LHCN-M2 (cell line): ENCODE measurements at regions not wholly inside any gene's neighbourhood (a gene's known extent, or its start where the extent isn't known, plus 50 kb on each side); places are given as distances from the start of the nearest gene placed in this dataset.
"Not testable (repeated sequence)": the region's sequence is repeated elsewhere in the genome, so short reads cannot be mapped to it uniquely, and the experiment has no call there.

Experiments
- DNase-seq: peaks from one replicate; pipeline ENCODE4 v3.0.0-alpha.2; 2012; ENCODE audit warnings: low read depth

DNA sequence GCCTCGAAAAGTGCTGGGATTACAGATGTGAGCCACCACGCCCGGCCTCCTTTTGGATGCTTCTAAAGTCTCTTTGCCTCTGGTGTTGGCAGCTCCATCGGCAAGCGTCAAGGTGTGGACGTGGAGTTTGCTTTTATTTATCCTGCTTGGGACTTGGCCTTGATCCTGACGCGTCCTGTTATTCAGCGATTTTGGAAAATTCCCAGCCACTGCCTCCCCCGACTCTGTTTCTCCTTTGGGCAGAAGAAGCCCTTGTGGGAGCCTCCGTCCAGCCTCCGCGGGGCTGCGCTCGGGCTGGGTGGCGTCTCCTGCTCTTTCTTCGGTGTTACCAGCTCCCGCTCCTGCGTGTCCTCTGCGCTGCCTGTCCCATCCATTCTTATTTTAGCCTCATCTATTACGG lies 151.7 kb downstream of the TMEM121 start:
- not testable (repeated sequence) for DNase-seq

DNA sequence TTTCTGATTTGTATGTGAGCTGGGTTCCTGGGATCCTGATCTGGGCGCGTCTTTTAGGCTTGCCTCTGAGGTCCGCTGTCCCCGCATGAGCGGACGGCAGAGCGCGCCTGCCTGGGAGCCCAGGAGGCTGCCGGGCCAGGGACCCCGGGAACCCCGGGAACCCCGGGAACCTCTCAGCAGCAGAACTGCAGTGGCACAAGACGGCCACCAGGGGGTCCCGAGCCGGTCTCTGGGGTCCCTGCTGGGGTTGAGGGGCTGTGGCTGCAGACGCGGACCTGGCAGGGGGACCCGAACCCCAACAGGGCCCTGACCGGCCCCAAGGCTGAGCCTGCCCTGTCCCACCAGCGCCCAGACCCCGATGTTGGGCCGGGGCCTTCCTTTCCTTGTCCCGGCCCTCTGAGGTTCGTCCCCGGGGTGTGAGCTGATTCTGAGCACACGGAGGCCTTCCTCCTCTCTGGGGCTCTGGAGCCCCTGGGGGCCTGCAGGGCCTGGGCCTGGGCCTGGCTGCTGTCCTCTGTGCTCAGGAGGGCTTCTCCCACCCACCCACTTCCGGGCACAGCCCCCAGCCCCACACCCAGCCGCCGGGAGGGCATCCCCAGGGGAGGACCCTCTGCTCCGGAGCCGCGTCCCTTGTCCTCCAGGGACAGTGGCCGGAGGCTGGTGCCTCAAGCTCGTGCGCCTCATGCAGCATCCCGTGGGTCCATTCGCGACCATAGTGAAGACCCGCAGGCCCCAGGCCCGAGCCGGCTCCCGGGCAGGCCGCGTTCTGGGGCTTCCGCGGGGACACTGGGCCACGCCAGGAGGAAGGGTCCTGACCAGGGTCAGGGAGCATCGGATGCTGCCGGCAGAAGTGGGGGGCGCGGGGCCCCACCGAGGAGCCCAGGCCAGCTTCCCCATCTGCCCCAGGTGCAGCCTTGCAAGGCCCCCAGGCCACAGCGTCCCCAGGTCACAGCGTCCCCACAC lies 152.9 kb downstream of the TMEM121 start:
- not testable (repeated sequence) for DNase-seq

DNA sequence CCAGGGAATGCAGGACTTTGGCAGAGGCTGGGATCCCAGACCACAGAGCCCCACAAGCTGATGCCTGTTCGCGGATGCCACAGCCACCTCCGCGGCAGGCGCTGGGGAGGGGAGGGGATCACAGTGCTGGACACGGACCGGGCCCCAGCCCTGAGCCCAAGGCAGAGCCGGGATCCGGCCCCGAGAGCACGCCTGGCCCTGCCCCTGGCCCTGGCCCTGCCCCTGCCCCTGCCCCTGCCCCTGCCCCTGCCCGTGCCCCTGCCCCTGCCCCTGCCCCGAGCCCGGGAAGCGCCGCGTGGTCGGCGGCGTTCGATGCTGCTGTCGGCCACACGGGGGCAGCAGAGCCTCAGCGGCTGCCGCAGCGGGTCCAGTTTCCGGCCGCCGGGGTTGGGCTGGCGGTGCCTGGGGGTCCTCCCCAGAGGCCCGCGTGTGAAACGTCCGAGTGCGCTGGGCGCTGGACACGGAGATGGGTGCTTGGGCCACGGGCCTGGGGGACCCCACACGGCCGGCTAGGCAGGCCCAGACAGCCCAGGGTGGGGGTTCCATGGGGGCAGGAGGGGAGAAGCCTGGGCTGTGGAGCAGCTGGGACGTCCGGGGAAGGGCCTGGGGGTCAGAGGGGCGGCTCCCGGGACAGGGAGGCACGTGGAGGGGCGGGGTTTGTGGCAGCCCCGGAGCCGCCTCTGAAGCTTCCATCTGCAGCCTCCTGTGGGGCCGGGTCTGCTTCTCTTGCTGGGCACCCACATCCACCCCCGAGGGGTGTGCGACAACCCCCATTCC lies 153.8 kb downstream of the TMEM121 start:
- DNase-seq, result not testable (repeated sequence)

- not testable (repeated sequence) for DNase-seq
Measured at GRCh38 chr14:105680736-105681098, 154.3 kb downstream of the TMEM121 start.

DNA sequence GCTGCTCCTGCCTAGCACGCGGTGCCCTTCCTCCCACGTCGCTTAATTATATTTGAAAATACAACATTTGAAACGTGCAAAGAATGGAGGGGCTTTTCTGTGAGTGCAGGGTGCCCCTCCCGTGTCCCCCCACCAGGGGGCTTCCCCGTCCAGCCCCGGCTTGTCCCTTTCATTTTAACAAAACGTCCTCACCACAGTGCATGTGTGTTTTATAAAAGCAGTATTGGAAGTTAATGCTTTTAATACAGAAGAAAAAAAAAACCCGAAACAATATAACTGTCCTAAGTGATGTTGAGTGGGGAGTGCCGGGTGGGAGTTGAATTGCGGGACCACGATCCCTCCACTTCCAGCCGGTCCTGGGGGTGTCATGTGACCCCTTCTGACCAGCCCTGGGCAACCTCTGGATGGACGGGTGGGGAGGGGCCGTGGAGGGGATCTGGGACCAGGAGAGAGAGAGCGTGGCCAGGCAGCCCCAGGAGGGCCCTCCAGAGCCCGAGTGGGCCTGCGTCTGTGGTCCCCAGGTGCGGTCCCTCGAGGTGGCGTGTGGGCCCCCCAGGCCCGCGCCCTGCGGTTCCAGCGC lies 155.3 kb downstream of the TMEM121 start:
- not testable (repeated sequence) for DNase-seq

DNA sequence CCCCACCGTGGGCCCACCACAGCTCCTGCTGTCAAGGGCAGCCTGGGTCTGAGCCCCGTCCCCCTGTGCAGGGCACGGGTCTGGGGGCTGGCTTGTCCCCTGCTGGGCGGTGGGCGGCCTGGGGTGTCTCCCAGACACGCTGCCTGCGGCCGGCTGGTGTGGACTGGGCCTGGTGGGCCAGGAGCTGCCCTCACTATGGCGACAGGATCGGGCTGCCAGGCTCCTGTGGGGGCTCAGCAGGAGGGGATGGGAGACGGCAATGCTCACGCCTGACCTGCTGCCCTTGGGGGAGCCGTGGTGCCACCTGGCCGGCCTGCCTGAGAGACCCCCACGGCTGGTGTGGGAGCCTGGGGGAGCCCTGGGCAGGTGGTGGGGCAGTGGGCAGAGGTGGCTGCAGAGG lies 156.1 kb downstream of the TMEM121 start:
- not testable (repeated sequence) for DNase-seq

DNA sequence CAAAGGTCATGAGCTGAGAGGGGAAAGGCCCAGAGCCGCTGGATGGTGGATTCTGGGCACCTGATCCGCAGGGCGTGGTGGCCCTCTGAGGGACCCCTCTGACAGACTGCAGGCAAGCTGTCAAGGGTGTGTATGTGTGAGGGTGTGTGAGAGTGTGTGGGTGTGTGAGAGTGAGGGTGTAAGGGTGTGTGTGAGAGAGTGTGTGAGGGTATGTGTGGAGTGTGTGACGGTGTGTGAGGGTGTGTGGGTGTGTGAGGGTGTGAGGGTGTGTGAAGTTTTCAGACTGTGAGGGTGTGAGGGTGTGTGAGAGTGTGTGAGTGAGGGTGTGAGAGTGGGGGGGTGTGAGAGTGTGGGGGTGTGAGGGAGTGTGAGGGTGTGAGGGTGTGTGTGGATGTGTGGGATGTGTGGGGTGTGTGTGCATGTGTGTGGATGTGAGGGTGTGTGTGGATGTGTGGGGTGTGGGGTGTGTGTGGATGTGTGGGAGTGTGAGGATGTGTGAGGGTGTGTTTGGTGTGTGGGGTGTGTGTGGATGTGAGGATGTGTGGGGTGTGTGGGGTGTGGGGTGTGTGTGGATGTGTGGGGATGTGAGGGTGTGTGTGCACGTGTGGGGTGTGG lies 156.7 kb downstream of the TMEM121 start:
- no peak for DNase-seq

DNA sequence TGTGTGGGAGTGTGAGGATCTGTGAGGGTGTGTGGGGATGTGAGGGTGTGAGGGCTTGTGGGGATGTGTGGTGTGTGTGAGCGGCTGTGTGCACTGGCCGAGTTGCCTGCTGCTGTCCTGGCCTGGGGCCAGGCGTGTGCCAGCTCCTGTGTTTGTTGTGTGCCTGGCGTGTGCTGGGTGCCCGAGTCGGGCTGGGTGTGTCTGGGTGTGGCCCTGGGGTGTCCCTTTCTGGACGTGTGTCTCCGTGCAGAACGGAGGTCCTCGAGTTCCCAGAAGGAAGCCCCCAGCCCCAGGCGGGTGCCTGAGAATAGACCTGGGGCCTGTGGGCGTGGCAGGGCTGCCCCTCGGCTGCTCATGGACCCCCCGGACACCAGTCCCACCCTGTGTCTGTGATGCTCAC lies 157.7 kb downstream of the TMEM121 start:
- not testable (repeated sequence) for DNase-seq

DNA sequence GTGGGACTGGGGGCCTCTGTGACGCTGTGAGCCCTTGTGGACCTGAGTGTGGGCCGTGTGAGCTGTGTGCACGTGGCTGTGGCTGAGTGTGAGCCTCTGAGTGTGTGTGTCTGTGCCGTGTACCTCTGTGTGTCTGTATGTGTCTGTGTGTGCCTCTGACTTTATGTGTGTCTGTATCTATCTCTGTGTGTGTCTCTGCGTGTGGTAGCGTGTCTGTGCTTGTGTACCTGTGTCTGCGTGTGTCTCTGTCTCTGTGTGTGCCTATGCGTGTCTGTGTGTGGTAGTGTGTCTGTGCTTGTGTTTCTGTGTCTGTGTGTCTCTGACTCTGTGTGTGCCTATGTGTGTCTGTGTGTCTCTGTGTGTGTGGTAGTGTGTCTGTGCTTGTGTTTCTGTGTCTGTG lies 158.2 kb downstream of the TMEM121 start:
- DNase-seq, result not testable (repeated sequence)

DNA sequence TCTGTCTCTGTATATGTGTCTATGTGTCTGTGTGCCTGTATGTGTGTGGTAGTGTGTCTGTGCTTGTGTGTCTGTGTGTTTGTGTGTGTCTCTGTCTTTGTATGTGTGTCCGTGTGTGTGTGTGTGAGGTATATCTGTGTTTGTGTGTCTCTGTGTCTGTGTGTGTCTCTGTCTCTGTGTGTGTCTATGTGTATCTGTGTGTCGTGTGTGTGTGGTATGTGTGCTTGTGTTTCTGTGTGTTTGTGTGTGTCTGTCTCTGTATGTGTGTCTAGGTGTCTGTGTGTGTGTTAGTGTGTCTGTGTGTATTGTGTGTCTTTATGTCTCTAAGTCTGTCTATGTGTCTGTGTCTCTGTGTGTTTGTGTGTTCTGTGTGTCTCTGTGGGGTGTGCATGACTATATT lies 158.6 kb downstream of the TMEM121 start:
- DNase-seq, result no peak

- not testable (repeated sequence) for DNase-seq
Measured at GRCh38 chr14:105685605-105686004, 159.2 kb downstream of the TMEM121 start.

- DNase-seq, result not testable (repeated sequence)
Measured at GRCh38 chr14:105686050-105686449, 159.7 kb downstream of the TMEM121 start.

- DNase-seq, result not testable (repeated sequence)
Measured at GRCh38 chr14:105686462-105687170, 160.2 kb downstream of the TMEM121 start.

GRCh38 chr14:105687171-105688022 lies 161.0 kb downstream of the TMEM121 start:
- DNase-seq, result not testable (repeated sequence)

- not testable (repeated sequence) for DNase-seq
Measured at GRCh38 chr14:105688023-105688351, 161.6 kb downstream of the TMEM121 start.

- DNase-seq, result not testable (repeated sequence)
Measured at GRCh38 chr14:105688664-105689221, 162.4 kb downstream of the TMEM121 start.

DNA sequence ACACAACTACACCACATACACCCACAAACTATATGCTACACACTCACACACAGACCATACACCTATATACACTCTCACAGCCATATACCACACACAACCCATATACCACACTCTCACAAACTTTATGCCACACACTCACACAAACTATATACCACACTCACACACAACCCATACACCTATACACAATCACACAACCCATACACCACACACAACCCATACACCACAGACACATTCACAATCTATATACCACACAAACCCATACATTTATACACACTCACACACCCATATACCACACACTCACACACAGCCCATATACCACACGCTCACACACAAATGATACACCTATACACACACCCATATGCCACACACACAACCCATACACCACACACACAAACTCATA lies 163.3 kb downstream of the TMEM121 start:
- DNase-seq, result no peak

DNA sequence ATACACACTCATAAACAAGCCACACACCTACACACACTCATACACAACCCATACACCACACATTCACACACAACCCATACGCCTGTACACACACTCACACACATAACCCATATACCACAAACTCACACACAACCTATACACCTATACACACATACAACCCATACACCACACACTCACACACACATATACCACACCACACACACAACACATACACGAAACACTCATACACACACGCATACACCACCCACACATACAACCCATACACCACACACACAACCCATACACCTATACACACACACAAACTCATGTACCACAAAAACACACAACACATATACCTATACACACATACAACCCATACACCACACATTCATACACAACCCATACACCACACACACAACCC lies 164.3 kb downstream of the TMEM121 start:
- DNase-seq, result no peak

DNA sequence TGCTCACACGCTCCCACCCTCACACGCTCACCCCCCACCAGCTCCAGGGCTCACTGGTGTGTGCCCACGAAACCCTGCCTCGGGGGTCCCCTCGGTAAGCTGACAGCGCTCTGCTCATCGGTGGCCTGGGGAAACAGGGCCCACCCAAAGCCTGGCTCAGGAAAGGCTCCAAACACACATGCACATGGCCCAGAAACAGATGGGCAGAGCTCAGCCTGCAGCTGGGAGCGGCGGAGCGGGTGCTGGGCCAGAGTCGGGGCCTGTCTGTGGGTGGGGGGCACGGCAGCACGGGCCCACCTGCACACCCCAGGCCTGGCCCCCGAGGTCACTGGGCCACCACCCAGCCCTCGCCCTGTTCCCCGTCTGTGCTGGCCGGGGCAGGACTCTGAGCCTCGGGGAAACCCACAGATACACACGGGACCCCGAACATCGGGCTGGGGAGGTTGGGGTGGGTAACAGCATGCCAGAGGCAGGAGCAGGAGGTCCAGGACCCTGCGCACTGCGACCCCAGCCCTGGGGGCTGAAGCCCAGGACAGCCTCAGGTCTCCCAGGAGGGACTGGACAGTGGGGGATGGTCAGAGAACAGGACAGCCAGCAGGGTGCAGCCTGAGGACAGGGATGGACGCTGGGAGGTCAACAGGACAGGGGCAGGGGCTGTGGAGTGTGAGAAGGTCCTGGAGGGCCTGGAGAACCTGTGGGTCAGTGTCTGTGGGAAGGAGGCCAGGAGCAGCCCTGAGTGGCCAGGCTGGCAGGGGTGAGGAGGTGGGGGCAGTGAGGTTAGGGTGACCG lies 165.1 kb downstream of the TMEM121 start:
- not testable (repeated sequence) for DNase-seq
